ENCODE measurements at regions not wholly inside any gene's neighbourhood (a gene's known extent, or its start where the extent isn't known, plus 50 kb on each side); places are given as distances from the start of the nearest gene placed in this dataset.

GRCh38 chr21:23887725-23888306 lies 1719.5 kb downstream of the MRPL39 start:
- H3K27me3 ChIP-seq (replicated peaks in 1 of 4; ENCODE audit: control extremely low read depth in 1 of 4, control insufficient read depth in 3 of 4, insufficient read depth in 4 of 4, low read length in 3 of 4), result no peaks in the 10 kb centered on the region
- peak overlapping the region; percentile 84 for H3K4me2 ChIP-seq (replicated peaks; ENCODE audit: low read depth, low read length, poor library complexity, severe bottlenecking)
- H3K27me3 Mint-ChIP-seq, result no peaks in the 10 kb centered on the region
- H3K9ac ChIP-seq (ENCODE audit: low read length), result peak overlapping the region; percentile 66
- H3K4me1 ChIP-seq (ENCODE audit: control insufficient read depth in 2 of 2, insufficient read depth in 2 of 2, low read length in 2 of 2), result peaks cover 16% of the 10 kb centered on the region in 2 donors
- peak overlapping the region; percentile 88 for H2AFZ ChIP-seq (ENCODE audit: insufficient read depth, low read depth, low read length, poor library complexity, severe bottlenecking)
- no peaks in the 10 kb centered on the region for H3K79me2 ChIP-seq (ENCODE audit: control insufficient read depth, insufficient read depth, low read length)
- H3K9me3 ChIP-seq (ENCODE audit: control extremely low read depth in 1 of 3, control insufficient read depth in 2 of 3, insufficient read depth in 1 of 3, low read length in 2 of 3), result peaks cover 0 to 14% (median 0%) of the 10 kb centered on the region in 3 donors
- peak overlapping the region; percentile 3 to 72 (median 46) for H3K4me3 ChIP-seq (ENCODE audit: control extremely low read depth in 1 of 5, extremely low read depth in 1 of 5, insufficient read depth in 1 of 5, low read depth in 2 of 5, low read length in 4 of 5)
- ChIA-PET POLR2A (no interaction called here), CTCF (interaction anchor here (1.0 kb wide), 1 partner anchor 81 kb away, joined by 4 read pairs; no protein-coding TSS in a partner anchor)
- DNase-seq (peak; percentile 72), ATAC-seq (ENCODE audit: low read depth) (peak; percentile 87)
- 8% methylated on average over 6 of the region's 10 CpGs for WGBS (ENCODE audit: insufficient coverage)
- peak overlapping the region; percentile 89 for H3K27ac Mint-ChIP-seq
- peak overlapping the region; percentile 83 for H3K4me3 Mint-ChIP-seq
- peaks cover 17% of the 10 kb centered on the region for H3K4me1 Mint-ChIP-seq
- no peaks in the 10 kb centered on the region for H3K9me3 Mint-ChIP-seq (ENCODE audit: insufficient read depth)
- intact Hi-C loops (cut with micrococcal nuclease), result no loop called here
- H3K27ac ChIP-seq (ENCODE audit: low read length in 2 of 2), result peak overlapping the region; percentile 84 to 86
- no peaks in the 10 kb centered on the region for H3K36me3 ChIP-seq (replicated peaks in 1 of 2; ENCODE audit: control extremely low read depth in 1 of 2, control insufficient read depth in 1 of 2, extremely low read depth in 1 of 2, insufficient read depth in 2 of 2, low read length in 1 of 2)
- TF ChIP-seq EZH2 (IDR thresholded peaks at IDR 0.05; ENCODE audit: borderline replicate concordance, insufficient read depth, low read depth, low read length, poor library complexity, severe bottlenecking), result no peak
- TF ChIP-seq, protein P1, sequence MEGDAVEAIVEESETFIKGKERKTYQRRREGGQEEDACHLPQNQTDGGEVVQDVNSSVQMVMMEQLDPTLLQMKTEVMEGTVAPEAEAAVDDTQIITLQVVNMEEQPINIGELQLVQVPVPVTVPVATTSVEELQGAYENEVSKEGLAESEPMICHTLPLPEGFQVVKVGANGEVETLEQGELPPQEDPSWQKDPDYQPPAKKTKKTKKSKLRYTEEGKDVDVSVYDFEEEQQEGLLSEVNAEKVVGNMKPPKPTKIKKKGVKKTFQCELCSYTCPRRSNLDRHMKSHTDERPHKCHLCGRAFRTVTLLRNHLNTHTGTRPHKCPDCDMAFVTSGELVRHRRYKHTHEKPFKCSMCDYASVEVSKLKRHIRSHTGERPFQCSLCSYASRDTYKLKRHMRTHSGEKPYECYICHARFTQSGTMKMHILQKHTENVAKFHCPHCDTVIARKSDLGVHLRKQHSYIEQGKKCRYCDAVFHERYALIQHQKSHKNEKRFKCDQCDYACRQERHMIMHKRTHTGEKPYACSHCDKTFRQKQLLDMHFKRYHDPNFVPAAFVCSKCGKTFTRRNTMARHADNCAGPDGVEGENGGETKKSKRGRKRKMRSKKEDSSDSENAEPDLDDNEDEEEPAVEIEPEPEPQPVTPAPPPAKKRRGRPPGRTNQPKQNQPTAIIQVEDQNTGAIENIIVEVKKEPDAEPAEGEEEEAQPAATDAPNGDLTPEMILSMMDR (IDR thresholded peaks at IDR 0.05), result no peak
- H4K20me1 ChIP-seq (ENCODE audit: control insufficient read depth, insufficient read depth, low read length, poor library complexity, severe bottlenecking), result no peaks in the 10 kb centered on the region

All from B cell (primary cell).